CD4-positive, alpha-beta T cell (primary cell): ENCODE measurements at regions not wholly inside any gene's neighbourhood (a gene's known extent, or its start where the extent isn't known, plus 50 kb on each side); places are given as distances from the start of the nearest gene placed in this dataset.

Source experiments
- ATAC-seq: fragments of 200-7000 bp; cut with Tn5 transposase; one replicate; pipeline ENCODE4 v1.10.0; 2022; ENCODE audit warnings: mild to moderate bottlenecking; ENCODE audit not compliant: poor library complexity
- CTCF ChIA-PET: fragments of 350-600 bp; sonication (Branson Sonifier 250); formaldehyde crosslinking; loops from one replicate; lab custom pipeline; 2021; ENCODE audit warnings: antibody characterized with exemption, inconsistent platforms; lab: Charles Lee
- POLR2A ChIA-PET: fragments of 350-600 bp; sonication (Branson Sonifier 250); formaldehyde crosslinking; loops from one replicate; lab custom pipeline; 2021; ENCODE audit warnings: antibody characterized with exemption, inconsistent platforms; lab: Charles Lee
- DNase-seq, 14 experiments: peaks; one replicate each; pipeline ENCODE4 v3.0.0-alpha.2; 2013 to 2020; ENCODE audit warnings: mixed read lengths in 2 of 14
- H3K27ac ChIP-seq, 2 donors: one replicate each; pipeline versions ENCODE4 v1.5.1 to v1.7.0; 2013; ENCODE audit warnings: low read length in 2 of 2, low read depth in 1 of 2, mild to moderate bottlenecking in 1 of 2
- H3K27me3 ChIP-seq, 2 experiments: 1 replicate in 1 of 2; 2 replicates in 1 of 2; pipeline versions ENCODE4 v1.6.1 to v1.7.0; 2013; ENCODE audit warnings: low read length in 2 of 2, control low read depth in 1 of 2, mild to moderate bottlenecking in 1 of 2, moderate library complexity in 1 of 2; ENCODE audit not compliant: insufficient read depth in 2 of 2, control insufficient read depth in 1 of 2
- H3K36me3 ChIP-seq: one replicate; pipeline ENCODE4 v1.6.1; 2013; ENCODE audit warnings: low read length, control low read depth; ENCODE audit not compliant: insufficient read depth
- H3K4me1 ChIP-seq: one replicate; pipeline ENCODE4 v1.6.1; 2013; ENCODE audit warnings: low read length, control low read depth; ENCODE audit not compliant: insufficient read depth
- H3K4me3 ChIP-seq: one replicate; pipeline ENCODE4 v1.5.1; 2013; ENCODE audit warnings: mild to moderate bottlenecking, low read length, moderate library complexity
- H3K9me3 ChIP-seq, 2 experiments: 1 replicate in 1 of 2; 2 replicates in 1 of 2; pipeline versions ENCODE4 v1.6.1 to v1.7.0; 2013; ENCODE audit warnings: low read length in 2 of 2, mild to moderate bottlenecking in 2 of 2, control low read depth in 1 of 2, moderate library complexity in 1 of 2; ENCODE audit not compliant: control insufficient read depth in 1 of 2, insufficient read depth in 1 of 2
- H3K27ac Mint-ChIP-seq: one replicate; pipeline ENCODE4 v1.8.0; 2020; ENCODE audit warnings: mixed read lengths
- H3K27me3 Mint-ChIP-seq: one replicate; pipeline ENCODE4 v1.8.0; 2021; ENCODE audit warnings: mixed read lengths
- H3K36me3 Mint-ChIP-seq: one replicate; pipeline ENCODE4 v1.8.0; 2021; ENCODE audit warnings: low read depth, mixed read lengths
- H3K4me1 Mint-ChIP-seq: one replicate; pipeline ENCODE4 v1.8.0; 2021; ENCODE audit warnings: low read depth, mixed read lengths
- H3K4me3 Mint-ChIP-seq: one replicate; pipeline ENCODE4 v1.8.0; 2020; ENCODE audit warnings: mild to moderate bottlenecking, mixed read lengths
- H3K9me3 Mint-ChIP-seq: one replicate; pipeline ENCODE4 v1.8.0; 2020; ENCODE audit warnings: mixed read lengths
- intact Hi-C, 2 experiments: fragments of 100-400 bp; cut with DNase I in 1 of 2; cut with micrococcal nuclease in 1 of 2; formaldehyde crosslinking; loops; one replicate each; pipeline versions ENCODE4 v1.15.1 to v1.9.0; 2023 to 2025; cut with DNase I, micrococcal nuclease
- TF ChIP-seq, protein P1 (sequence below): fragments of 200-600 bp; IDR thresholded peaks from one replicate; pipeline ENCODE4 v1.8.0; 2022; ENCODE audit warnings: antibody characterized with exemption, mild to moderate bottlenecking

DNA sequence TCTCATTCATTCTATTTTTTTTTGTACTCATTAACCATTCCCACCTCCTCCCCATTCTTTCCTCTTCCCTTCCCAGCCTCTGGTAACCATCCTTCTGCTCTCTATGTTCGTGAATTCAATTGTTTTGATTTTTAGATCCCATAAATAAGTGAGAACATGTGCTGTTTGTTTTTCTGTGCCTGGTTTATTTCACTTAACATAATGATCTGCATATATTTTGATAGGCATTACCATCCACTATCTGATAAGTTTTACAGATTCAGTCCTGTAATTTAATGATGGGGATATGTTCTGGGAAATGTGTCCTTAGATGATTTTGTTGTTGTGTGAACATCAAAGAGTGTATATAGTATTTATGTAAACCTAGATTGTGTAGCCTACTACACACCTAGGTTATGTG is 77.5 kb upstream of the CPHXL start:
- no peaks in the 10 kb centered on the region for H3K4me1 Mint-ChIP-seq
- intact Hi-C loops = no loop called here
- H3K4me3 ChIP-seq = no peak overlapping the region
- no peaks in the 10 kb centered on the region for H3K9me3 Mint-ChIP-seq
- ATAC-seq (no peak), DNase-seq (no peak)
- no peaks in the 10 kb centered on the region for H3K4me1 ChIP-seq
- H3K27me3 Mint-ChIP-seq = peaks cover 15% of the 10 kb centered on the region
- H3K36me3 Mint-ChIP-seq = no peaks in the 10 kb centered on the region
- ChIA-PET CTCF (no interaction called here), POLR2A (no interaction called here)
- no peak overlapping the region for H3K27ac ChIP-seq
- no peak overlapping the region for H3K27ac Mint-ChIP-seq
- H3K27me3 ChIP-seq = peaks cover 0 to 6% of the 10 kb centered on the region in 2 experiments
- no peaks in the 10 kb centered on the region for H3K9me3 ChIP-seq
- H3K4me3 Mint-ChIP-seq = no peak overlapping the region
- H3K36me3 ChIP-seq = no peaks in the 10 kb centered on the region
- TF ChIP-seq, protein P1, sequence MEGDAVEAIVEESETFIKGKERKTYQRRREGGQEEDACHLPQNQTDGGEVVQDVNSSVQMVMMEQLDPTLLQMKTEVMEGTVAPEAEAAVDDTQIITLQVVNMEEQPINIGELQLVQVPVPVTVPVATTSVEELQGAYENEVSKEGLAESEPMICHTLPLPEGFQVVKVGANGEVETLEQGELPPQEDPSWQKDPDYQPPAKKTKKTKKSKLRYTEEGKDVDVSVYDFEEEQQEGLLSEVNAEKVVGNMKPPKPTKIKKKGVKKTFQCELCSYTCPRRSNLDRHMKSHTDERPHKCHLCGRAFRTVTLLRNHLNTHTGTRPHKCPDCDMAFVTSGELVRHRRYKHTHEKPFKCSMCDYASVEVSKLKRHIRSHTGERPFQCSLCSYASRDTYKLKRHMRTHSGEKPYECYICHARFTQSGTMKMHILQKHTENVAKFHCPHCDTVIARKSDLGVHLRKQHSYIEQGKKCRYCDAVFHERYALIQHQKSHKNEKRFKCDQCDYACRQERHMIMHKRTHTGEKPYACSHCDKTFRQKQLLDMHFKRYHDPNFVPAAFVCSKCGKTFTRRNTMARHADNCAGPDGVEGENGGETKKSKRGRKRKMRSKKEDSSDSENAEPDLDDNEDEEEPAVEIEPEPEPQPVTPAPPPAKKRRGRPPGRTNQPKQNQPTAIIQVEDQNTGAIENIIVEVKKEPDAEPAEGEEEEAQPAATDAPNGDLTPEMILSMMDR = no peak

DNA sequence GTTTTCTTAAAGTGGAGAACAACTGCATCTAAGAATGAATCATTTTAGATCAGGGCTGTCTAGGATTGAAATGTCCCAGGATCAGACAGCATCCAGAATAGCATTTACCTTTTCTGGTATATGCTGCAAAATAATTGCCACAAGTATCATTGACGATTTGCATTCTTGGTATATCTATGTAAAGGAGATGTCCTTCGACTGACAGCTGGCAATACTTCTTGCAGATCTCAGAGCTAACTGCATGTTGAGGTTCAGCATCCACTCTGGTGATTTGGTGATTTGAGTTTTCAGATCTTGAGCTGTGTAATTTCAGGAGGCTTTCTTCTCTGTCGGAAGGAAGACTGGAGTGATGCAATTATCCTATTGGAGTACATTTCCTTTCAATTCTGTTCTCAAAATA is 78.1 kb upstream of the CPHXL start:
- peaks cover 8% of the 10 kb centered on the region for H3K27me3 Mint-ChIP-seq
- Histone ChIP-seq H3K4me1 (no peaks in the 10 kb centered on the region), H3K36me3 (no peaks in the 10 kb centered on the region), H3K9me3 (no peaks in the 10 kb centered on the region), H3K4me3 (no peak overlapping the region), H3K27ac (no peak overlapping the region), H3K27me3 (peaks cover 0 to 6% of the 10 kb centered on the region in 2 experiments)
- no peaks in the 10 kb centered on the region for H3K4me1 Mint-ChIP-seq
- ChIA-PET POLR2A (no interaction called here), CTCF (no interaction called here)
- no peak overlapping the region for H3K4me3 Mint-ChIP-seq
- no peaks in the 10 kb centered on the region for H3K36me3 Mint-ChIP-seq
- no peaks in the 10 kb centered on the region for H3K9me3 Mint-ChIP-seq
- H3K27ac Mint-ChIP-seq = no peak overlapping the region
- TF ChIP-seq, protein P1 = no peak
- DNase-seq (no peak), ATAC-seq (no peak)
- intact Hi-C loops = no loop called here

DNA sequence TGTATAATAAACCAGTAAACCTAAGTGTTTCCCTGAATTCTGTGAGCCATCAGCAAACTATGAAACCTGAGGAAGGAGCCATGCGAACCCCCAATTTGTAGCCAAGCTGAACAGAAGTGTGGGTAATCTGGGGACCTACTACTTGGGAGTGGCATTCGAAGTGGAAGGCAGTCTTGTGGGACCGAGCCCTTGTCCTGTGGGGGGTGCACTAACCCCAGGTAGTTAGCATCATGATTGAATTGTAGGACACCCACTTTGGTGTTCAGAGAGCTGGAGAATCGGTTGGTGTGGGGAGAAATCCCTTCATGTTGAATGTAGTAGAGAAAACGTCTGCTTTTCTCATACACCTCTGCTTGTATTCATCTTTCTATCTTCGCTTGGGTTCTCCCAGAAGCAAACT is 79.7 kb upstream of the CPHXL start:
- intact Hi-C loops = no loop called here

More for the DNA sequence above, 79.7 kb upstream of the CPHXL start:
- Mint-ChIP-seq H3K9me3 (no peaks in the 10 kb centered on the region), H3K27ac (no peak overlapping the region), H3K4me1 (no peaks in the 10 kb centered on the region), H3K36me3 (no peaks in the 10 kb centered on the region), H3K4me3 (no peak overlapping the region), H3K27me3 (peaks cover 8% of the 10 kb centered on the region)
- ATAC-seq = no peak
- TF ChIP-seq, protein P1 = no peak
- POLR2A ChIA-PET = no interaction called here
- no peak overlapping the region for H3K27ac ChIP-seq
- no peaks in the 10 kb centered on the region for H3K9me3 ChIP-seq
- peaks cover 0 to 6% of the 10 kb centered on the region in 2 experiments for H3K27me3 ChIP-seq
- no peaks in the 10 kb centered on the region for H3K4me1 ChIP-seq
- H3K4me3 ChIP-seq = no peak overlapping the region
- no peak for DNase-seq
- H3K36me3 ChIP-seq = no peaks in the 10 kb centered on the region
- CTCF ChIA-PET = no interaction called here
